ENCODE measurements at regions not wholly inside any gene's neighbourhood (a gene's known extent, or its start where the extent isn't known, plus 50 kb on each side); places are given as distances from the start of the nearest gene placed in this dataset.

- H3F3A ChIP-seq (ENCODE audit: insufficient read depth, low read length, poor library complexity, severe bottlenecking) = no peaks in the 10 kb centered on the region
- TF ChIP-seq EP300 (conservative IDR thresholded peaks at IDR 0.05; ENCODE audit: poor library complexity, severe bottlenecking) (no peak), MXI1 (conservative IDR thresholded peaks at IDR 0.05; ENCODE audit: poor library complexity, severe bottlenecking) (no peak), SMC3 (conservative IDR thresholded peaks at IDR 0.05; ENCODE audit: poor library complexity) (no peak), POLR2AphosphoS5 (IDR thresholded peaks at IDR 0.05) (no peak), TAF1 (IDR thresholded peaks at IDR 0.05; ENCODE audit: low read depth) (no peak), EZH2 (IDR thresholded peaks at IDR 0.05; ENCODE audit: borderline replicate concordance, insufficient read depth, low read length, poor library complexity, severe bottlenecking) (no peak), RAD21 (conservative IDR thresholded peaks at IDR 0.05) (no peak)
- TF ChIP-seq, protein P1, sequence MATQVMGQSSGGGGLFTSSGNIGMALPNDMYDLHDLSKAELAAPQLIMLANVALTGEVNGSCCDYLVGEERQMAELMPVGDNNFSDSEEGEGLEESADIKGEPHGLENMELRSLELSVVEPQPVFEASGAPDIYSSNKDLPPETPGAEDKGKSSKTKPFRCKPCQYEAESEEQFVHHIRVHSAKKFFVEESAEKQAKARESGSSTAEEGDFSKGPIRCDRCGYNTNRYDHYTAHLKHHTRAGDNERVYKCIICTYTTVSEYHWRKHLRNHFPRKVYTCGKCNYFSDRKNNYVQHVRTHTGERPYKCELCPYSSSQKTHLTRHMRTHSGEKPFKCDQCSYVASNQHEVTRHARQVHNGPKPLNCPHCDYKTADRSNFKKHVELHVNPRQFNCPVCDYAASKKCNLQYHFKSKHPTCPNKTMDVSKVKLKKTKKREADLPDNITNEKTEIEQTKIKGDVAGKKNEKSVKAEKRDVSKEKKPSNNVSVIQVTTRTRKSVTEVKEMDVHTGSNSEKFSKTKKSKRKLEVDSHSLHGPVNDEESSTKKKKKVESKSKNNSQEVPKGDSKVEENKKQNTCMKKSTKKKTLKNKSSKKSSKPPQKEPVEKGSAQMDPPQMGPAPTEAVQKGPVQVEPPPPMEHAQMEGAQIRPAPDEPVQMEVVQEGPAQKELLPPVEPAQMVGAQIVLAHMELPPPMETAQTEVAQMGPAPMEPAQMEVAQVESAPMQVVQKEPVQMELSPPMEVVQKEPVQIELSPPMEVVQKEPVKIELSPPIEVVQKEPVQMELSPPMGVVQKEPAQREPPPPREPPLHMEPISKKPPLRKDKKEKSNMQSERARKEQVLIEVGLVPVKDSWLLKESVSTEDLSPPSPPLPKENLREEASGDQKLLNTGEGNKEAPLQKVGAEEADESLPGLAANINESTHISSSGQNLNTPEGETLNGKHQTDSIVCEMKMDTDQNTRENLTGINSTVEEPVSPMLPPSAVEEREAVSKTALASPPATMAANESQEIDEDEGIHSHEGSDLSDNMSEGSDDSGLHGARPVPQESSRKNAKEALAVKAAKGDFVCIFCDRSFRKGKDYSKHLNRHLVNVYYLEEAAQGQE (IDR thresholded peaks at IDR 0.05; ENCODE audit: borderline replicate concordance) = no peak
- TF ChIP-seq, protein P2, sequence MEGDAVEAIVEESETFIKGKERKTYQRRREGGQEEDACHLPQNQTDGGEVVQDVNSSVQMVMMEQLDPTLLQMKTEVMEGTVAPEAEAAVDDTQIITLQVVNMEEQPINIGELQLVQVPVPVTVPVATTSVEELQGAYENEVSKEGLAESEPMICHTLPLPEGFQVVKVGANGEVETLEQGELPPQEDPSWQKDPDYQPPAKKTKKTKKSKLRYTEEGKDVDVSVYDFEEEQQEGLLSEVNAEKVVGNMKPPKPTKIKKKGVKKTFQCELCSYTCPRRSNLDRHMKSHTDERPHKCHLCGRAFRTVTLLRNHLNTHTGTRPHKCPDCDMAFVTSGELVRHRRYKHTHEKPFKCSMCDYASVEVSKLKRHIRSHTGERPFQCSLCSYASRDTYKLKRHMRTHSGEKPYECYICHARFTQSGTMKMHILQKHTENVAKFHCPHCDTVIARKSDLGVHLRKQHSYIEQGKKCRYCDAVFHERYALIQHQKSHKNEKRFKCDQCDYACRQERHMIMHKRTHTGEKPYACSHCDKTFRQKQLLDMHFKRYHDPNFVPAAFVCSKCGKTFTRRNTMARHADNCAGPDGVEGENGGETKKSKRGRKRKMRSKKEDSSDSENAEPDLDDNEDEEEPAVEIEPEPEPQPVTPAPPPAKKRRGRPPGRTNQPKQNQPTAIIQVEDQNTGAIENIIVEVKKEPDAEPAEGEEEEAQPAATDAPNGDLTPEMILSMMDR (IDR thresholded peaks at IDR 0.05; ENCODE audit: poor library complexity, severe bottlenecking) = no peak
- H3K27me3 ChIP-seq (ENCODE audit: insufficient read depth, low read depth, low read length) = no peaks in the 10 kb centered on the region
- no peak overlapping the region for H3K27ac ChIP-seq (ENCODE audit: low read length)
- H3K4me2 ChIP-seq (ENCODE audit: low read length) = no peak overlapping the region
- no peaks in the 10 kb centered on the region for H3K36me3 ChIP-seq (ENCODE audit: insufficient read depth, low read length)
- H3K9ac ChIP-seq (ENCODE audit: low read length) = no peak overlapping the region
- no peak overlapping the region for H2AFZ ChIP-seq (ENCODE audit: low read depth, low read length)
- H3K9me2 ChIP-seq (ENCODE audit: insufficient read depth, low read length) = no peaks in the 10 kb centered on the region
- H3K9me3 ChIP-seq (ENCODE audit: low read length) = no peaks in the 10 kb centered on the region
- H3K4me3 ChIP-seq (ENCODE audit: low read length) = no peak overlapping the region
- no peaks in the 10 kb centered on the region for H4K20me1 ChIP-seq (ENCODE audit: insufficient read depth)
- no peaks in the 10 kb centered on the region for H3K79me2 ChIP-seq (replicated peaks; ENCODE audit: insufficient read depth, low read length)
Observed at GRCh38 chr10:98330987-98331386, 63.0 kb upstream of the LOXL4 start.

- TF ChIP-seq POLR2AphosphoS5 (IDR thresholded peaks at IDR 0.05) = no peak
- no peak for TF ChIP-seq EP300 (conservative IDR thresholded peaks at IDR 0.05; ENCODE audit: poor library complexity, severe bottlenecking)
- TF ChIP-seq, protein P1 (IDR thresholded peaks at IDR 0.05; ENCODE audit: borderline replicate concordance) = no peak
- TF ChIP-seq RAD21 (conservative IDR thresholded peaks at IDR 0.05) = no peak
- no peak for TF ChIP-seq TAF1 (IDR thresholded peaks at IDR 0.05; ENCODE audit: low read depth)
- TF ChIP-seq MXI1 (conservative IDR thresholded peaks at IDR 0.05; ENCODE audit: poor library complexity, severe bottlenecking) = no peak
- TF ChIP-seq, protein P2 (IDR thresholded peaks at IDR 0.05; ENCODE audit: poor library complexity, severe bottlenecking) = no peak
- no peak for TF ChIP-seq EZH2 (IDR thresholded peaks at IDR 0.05; ENCODE audit: borderline replicate concordance, insufficient read depth, low read length, poor library complexity, severe bottlenecking)
- no peak for TF ChIP-seq SMC3 (conservative IDR thresholded peaks at IDR 0.05; ENCODE audit: poor library complexity)
- H2AFZ ChIP-seq (ENCODE audit: low read depth, low read length) = no peak overlapping the region
- no peaks in the 10 kb centered on the region for H3F3A ChIP-seq (ENCODE audit: insufficient read depth, low read length, poor library complexity, severe bottlenecking)
- H4K20me1 ChIP-seq (ENCODE audit: insufficient read depth) = no peaks in the 10 kb centered on the region
- H3K9me2 ChIP-seq (ENCODE audit: insufficient read depth, low read length) = no peaks in the 10 kb centered on the region
- no peaks in the 10 kb centered on the region for H3K9me3 ChIP-seq (ENCODE audit: low read length)
- H3K79me2 ChIP-seq (replicated peaks; ENCODE audit: insufficient read depth, low read length) = no peaks in the 10 kb centered on the region
- H3K4me2 ChIP-seq (ENCODE audit: low read length) = no peak overlapping the region
- no peak overlapping the region for H3K27ac ChIP-seq (ENCODE audit: low read length)
- no peaks in the 10 kb centered on the region for H3K27me3 ChIP-seq (ENCODE audit: insufficient read depth, low read depth, low read length)
- no peak overlapping the region for H3K9ac ChIP-seq (ENCODE audit: low read length)
- no peak overlapping the region for H3K4me3 ChIP-seq (ENCODE audit: low read length)
- no peaks in the 10 kb centered on the region for H3K36me3 ChIP-seq (ENCODE audit: insufficient read depth, low read length)
Observed at GRCh38 chr10:98328640-98329039, 60.6 kb upstream of the LOXL4 start.

Measured in neural cell (in vitro differentiated cells).